Ishikawa (cell line): ENCODE measurements at regions not wholly inside any gene's neighbourhood (a gene's known extent, or its start where the extent isn't known, plus 50 kb on each side); places are given as distances from the start of the nearest gene placed in this dataset.

Source experiments
- CREB1 ChIP-seq: IDR thresholded peaks from 2 replicates; pipeline ENCODE4 v1.6.1; 2012; ENCODE audit warnings: low read depth
- EGR1 ChIP-seq: IDR thresholded peaks from 2 replicates; pipeline ENCODE4 v1.6.1; 2012
- EP300 ChIP-seq: IDR thresholded peaks from 2 replicates; pipeline ENCODE4 v1.6.1; 2012; ENCODE audit warnings: borderline replicate concordance
- FOXM1 ChIP-seq: IDR thresholded peaks from 2 replicates; pipeline ENCODE4 v1.6.1; 2012; ENCODE audit warnings: low read depth, borderline replicate concordance
- NFIC ChIP-seq: IDR thresholded peaks from 2 replicates; pipeline ENCODE4 v1.6.1; 2012
- TAF1 ChIP-seq: IDR thresholded peaks from 2 replicates; pipeline ENCODE4 v1.6.1; 2012; ENCODE audit warnings: low read depth, mild to moderate bottlenecking
- TCF12 ChIP-seq: IDR thresholded peaks from 2 replicates; pipeline ENCODE4 v1.6.1; 2012; ENCODE audit warnings: low read depth
- TEAD4 ChIP-seq: IDR thresholded peaks from 2 replicates; pipeline ENCODE4 v1.6.1; 2012
- YY1 ChIP-seq: IDR thresholded peaks from 2 replicates; pipeline ENCODE4 v1.6.1; 2012; ENCODE audit warnings: low read depth
- ZBTB7A ChIP-seq: IDR thresholded peaks from 2 replicates; pipeline ENCODE4 v1.6.1; 2012; ENCODE audit warnings: low read depth
- TF ChIP-seq, protein P1 (sequence below): IDR thresholded peaks from 2 replicates; pipeline ENCODE4 v1.6.1; 2012
- TF ChIP-seq, protein P2 (sequence below): IDR thresholded peaks from 2 replicates; pipeline ENCODE4 v1.6.1; 2012; ENCODE audit warnings: low read depth, mild to moderate bottlenecking
- TF ChIP-seq, protein P3 (sequence below): IDR thresholded peaks from 2 replicates; pipeline ENCODE4 v1.6.1; 2012

DNA sequence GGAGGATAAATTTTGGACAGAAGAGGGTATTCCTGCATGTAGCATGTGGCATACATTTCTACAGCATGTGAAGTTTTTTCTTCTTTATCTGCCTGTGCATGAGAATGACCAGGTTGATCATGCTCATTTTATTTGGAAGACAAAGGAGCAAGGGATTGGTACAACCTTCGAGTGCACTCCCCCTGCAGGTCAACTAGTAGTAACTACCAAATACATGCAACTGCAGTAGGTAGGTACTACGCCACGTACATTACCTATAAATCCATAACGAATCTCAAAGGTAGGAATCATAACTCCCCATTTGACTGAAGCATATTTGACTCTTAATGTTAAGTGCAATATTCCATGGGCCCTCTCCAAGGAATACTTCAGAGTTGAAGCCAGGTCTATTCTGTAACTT is 763.9 kb downstream of the TSN start:
- TF ChIP-seq, protein P1, sequence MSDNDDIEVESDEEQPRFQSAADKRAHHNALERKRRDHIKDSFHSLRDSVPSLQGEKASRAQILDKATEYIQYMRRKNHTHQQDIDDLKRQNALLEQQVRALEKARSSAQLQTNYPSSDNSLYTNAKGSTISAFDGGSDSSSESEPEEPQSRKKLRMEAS = no peak
- TF ChIP-seq, protein P2, sequence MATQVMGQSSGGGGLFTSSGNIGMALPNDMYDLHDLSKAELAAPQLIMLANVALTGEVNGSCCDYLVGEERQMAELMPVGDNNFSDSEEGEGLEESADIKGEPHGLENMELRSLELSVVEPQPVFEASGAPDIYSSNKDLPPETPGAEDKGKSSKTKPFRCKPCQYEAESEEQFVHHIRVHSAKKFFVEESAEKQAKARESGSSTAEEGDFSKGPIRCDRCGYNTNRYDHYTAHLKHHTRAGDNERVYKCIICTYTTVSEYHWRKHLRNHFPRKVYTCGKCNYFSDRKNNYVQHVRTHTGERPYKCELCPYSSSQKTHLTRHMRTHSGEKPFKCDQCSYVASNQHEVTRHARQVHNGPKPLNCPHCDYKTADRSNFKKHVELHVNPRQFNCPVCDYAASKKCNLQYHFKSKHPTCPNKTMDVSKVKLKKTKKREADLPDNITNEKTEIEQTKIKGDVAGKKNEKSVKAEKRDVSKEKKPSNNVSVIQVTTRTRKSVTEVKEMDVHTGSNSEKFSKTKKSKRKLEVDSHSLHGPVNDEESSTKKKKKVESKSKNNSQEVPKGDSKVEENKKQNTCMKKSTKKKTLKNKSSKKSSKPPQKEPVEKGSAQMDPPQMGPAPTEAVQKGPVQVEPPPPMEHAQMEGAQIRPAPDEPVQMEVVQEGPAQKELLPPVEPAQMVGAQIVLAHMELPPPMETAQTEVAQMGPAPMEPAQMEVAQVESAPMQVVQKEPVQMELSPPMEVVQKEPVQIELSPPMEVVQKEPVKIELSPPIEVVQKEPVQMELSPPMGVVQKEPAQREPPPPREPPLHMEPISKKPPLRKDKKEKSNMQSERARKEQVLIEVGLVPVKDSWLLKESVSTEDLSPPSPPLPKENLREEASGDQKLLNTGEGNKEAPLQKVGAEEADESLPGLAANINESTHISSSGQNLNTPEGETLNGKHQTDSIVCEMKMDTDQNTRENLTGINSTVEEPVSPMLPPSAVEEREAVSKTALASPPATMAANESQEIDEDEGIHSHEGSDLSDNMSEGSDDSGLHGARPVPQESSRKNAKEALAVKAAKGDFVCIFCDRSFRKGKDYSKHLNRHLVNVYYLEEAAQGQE = no peak

DNA sequence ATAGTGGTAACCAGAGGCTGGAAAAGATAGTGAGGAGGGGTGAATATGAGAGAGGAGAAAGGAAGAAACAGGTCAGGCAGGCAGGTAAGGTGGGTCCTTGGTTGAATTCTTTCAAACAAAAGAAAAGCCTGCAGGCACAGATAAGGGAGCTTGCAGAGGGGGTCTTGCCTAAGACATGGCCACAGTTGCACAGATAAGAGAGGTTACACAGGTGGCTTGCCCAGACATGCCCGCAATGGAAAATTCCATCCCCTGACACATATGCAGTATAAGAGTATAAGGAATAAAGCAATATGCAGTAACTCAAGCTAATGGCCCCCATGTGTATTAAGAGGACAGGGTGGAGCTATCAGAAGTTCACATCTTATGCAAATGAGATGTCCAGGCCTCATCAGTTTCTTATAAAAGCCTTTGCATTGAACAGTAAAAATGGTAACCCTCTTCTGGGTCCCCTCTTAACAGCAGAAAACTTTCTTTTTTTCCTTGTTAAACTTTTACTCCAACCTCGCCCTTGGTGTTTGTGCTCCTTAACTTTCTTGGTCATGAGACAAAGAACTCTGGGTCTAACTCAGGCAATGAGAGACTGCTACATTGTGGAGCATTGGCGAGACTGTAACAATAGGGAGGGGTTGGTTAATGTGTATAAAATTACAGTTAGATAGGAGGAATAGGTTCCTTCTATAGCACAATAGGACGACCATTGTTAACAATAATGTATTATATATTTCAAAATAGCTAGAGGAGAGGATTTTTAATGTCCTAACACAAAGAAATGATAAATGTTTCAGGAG is 764.6 kb downstream of the TSN start:
- TF ChIP-seq, protein P1 = no peak
- TF ChIP-seq ZBTB7A = no peak
- TF ChIP-seq NFIC = no peak
- no peak for TF ChIP-seq TCF12
- no peak for TF ChIP-seq CREB1
- no peak for TF ChIP-seq FOXM1
- no peak for TF ChIP-seq EP300

DNA sequence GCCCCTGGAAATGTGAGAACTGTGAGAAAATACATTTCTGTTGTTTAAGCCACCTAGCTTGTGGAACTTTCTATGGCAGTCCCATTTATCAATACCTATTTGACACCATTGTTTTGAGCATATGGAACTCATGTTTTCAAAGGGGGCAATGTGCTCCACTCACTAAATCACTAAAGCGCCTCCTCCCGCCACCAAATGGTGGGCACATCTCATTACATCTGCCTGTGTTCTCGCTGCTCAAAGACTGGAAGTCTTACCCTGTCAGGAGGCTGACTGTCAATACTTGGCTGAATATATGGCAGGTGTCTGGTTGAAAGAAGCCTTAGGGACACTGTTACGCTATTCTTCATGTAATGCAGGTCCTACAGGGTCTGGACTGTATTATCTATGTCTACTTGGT is 767.7 kb downstream of the TSN start:
- TF ChIP-seq NFIC (no peak), CREB1 (no peak), YY1 (no peak), FOXM1 (no peak)

DNA sequence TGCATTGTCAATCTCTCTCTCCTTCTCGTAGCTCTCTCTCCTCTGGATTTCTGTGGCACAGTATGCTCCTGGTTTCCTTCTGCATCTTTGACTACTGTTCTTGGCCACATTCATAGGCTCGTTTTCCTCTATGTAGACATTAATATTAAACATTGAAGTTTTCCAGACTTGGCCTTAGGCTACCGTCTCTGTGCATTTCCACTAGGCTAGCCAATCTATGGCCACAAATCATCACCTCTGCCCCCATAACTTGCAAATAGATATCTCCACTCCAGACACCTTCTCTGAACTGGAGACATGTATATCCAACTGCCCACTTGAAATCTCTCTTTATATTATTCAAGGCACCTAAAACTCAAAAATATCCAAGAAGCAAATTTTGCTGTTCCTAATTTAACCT is 768.5 kb downstream of the TSN start:
- TF ChIP-seq, protein P2 = no peak
- TF ChIP-seq CREB1 = no peak

DNA sequence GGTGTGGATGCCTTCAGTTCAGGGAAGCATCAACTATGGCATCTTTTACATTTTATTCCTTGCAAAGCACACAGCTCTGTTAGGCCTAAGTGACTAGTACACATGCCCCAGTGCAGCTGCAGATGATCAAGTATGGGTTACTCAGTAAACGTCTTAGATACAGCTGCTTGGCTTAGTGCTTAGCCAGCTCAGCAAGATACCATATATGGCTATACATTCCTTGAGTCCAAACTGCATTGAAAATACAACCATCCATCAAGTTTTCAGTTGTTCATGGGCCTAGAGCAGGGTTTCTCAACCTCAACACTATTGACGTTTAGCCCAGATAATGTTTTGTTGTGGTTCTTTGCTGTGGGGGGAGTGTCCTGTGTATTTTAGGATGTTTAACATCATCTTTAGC is 769.9 kb downstream of the TSN start:
- TF ChIP-seq, protein P1 = no peak
- TF ChIP-seq, protein P3, sequence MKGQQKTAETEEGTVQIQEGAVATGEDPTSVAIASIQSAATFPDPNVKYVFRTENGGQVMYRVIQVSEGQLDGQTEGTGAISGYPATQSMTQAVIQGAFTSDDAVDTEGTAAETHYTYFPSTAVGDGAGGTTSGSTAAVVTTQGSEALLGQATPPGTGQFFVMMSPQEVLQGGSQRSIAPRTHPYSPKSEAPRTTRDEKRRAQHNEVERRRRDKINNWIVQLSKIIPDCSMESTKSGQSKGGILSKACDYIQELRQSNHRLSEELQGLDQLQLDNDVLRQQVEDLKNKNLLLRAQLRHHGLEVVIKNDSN = no peak
- TF ChIP-seq CREB1 = no peak
- TF ChIP-seq TEAD4 = no peak; the same call in 1 of the 2 replicates
- no peak for TF ChIP-seq TAF1
- TF ChIP-seq EP300 = no peak

DNA sequence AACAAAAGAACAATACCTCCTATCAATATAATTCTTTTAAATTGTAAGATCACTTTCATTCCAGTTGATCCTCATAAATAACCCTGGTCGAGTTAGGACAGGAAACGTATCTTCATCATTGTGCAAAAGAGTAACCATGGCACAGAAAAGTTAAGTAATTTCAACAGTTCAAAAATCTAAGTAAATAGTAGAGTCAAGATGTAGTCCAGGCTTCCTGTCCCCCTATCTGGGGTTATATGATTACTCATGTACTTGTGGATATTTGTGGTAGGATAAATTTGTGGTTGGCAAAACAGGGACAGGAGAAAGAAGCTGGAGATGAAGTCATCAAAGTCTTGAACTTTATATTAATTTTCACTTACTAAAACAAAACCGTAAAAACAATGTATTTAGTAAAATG is 772.6 kb downstream of the TSN start:
- TF ChIP-seq EGR1 (no peak), YY1 (no peak), TEAD4 (no peak), CREB1 (no peak)
- TF ChIP-seq, protein P3 = no peak
- TF ChIP-seq, protein P2 = no peak
